GM18505 (cell line): ENCODE measurements at regions not wholly inside any gene's neighbourhood (a gene's known extent, or its start where the extent isn't known, plus 50 kb on each side); places are given as distances from the start of the nearest gene placed in this dataset.

Experiments used
- ATAC-seq: cut with Tn5 transposase; IDR thresholded peaks from one replicate; pipeline ENCODE4 v1.9.1; 2021; ENCODE audit not compliant: unreplicated experiment
- POLR2A ChIP-seq: IDR thresholded peaks from 4 replicates; pipeline ENCODE4 v1.6.1; 2011; ENCODE audit warnings: borderline replicate concordance; ENCODE audit not compliant: insufficient read depth, insufficient read length; ENCODE audit errors: extremely low read depth

DNA sequence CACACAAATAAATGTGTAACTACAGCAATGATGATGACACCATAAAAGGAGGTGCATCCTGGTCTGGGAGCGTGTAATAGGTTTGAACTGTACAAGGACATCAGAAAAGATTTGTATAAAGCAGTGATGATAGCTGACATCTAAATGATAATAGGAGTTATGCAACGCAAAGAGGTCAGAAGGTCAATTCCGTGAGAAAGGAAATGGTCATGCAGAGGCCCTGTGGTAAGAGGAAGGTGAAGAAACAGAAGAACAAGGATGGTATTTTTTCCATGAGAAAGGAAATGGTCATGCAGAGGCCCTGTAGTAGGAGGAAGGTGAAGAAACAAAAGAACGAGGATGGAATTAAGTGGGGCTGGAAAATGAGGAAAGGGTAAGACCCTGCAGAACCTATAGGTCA, 106.7 kb upstream of the TMPO start:
- ATAC-seq, result no peak
- TF ChIP-seq POLR2A, result no peak

DNA sequence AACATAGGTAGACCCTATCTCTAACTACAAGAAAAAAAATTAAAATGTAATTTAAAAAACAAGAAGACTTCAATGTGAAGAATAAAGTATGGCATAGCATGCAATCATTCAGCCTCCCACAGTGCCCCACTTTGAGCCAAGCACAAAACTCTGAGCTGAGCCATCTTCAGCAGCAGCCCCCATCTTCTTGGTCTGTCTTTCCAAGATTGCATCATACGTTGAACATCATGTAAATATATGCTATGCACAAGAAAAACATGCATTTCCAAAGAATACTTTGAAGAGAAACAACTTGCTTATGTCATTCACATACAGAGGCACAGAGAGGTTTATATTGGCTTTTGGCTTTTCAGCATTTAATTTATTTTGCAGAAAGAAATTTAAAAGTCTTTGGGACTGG, 105.8 kb upstream of the TMPO start:
- no peak for ATAC-seq
- TF ChIP-seq POLR2A, result no peak

DNA sequence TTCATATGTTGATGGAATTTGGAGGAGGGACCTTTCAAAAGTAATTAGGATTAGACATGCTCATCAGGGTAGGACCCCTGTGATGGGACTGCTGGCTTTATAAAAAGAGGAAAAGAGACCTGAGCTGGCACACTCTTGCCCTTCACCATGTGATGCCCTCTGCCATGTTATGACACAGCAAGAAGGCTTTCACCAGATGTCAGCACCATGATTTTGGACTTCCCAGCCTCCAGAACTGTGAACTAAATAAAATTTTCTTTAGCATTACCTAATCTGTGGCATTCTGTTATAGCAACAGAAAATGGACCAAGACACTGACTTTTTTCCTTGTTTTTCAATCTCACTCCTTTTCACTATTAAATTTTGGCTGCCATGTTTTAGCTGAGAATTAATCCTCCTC, 105.0 kb upstream of the TMPO start:
- no peak for TF ChIP-seq POLR2A
- ATAC-seq, result no peak

DNA sequence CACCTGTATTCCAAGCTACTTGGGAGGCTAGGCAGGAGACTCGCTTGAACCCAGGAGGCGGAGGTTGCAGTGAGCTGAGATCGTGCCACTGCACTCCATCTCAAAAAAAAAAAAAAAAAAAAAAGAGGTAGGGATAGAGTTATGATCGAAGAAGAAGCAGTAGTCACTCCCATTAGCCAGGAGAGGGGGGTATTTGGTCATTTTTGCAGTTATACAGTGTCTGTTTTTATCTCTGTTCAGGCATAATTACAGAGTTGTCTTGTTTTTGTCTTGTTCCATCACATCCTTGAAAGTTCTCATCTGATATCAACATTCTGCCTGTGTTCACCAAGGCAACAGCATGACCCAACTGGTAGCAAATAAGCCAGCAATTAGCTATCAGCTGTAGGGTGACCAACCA, 98.5 kb upstream of the TMPO start:
- no peak for ATAC-seq
- TF ChIP-seq POLR2A, result no peak

DNA sequence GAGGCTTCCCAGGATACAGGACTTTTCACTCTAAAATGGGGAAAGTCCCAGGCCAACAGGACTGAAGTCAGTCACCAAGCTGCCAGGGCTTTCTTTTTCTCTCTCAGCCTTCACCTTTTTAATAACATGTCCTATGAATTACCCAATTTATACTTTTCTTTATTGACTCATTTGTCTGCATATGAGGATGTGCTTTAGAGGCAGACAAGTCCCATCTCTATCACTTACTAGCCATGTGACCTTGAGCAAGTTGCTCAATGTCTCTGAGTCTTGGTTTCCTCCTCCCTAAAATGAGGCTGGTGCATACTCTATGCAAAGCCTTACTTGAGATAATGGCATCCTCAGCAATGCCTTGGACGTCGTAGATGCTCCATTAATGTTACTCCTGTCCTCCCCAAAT, 98.1 kb upstream of the TMPO start:
- no peak for ATAC-seq

DNA sequence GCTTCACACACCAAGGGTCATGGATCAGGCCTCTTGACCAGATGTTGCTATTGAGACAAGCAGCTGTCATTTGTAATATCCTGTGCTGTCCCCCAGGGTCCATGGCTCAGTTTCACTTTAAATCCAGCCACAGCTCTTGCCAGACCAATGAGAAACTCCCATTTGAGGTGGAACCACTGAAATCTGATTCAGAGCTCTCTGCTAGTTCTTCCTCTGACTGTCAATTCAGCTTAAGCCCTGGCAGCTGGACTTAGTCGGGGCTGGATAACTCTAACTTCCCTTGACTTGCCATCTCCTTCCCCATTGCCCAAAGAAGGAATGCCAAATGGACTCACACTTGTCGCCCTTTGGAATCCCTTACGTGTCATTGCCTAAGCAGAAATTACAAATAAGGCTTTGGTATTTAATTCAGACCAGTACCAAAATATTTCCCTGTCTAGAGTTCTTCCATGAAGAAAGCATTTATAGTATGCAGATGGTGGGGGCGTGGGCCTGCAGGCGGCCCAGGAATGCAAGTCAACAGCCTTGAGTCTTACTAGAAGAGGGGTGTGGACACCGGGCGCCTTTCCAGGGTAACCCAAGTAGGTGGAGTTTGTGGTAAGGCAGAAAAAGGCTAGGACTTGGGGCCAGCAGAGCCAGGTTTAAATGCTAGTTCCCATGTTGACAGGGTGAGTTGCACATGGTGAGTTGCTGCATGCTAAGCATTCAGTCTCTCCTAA, 96.9 kb upstream of the TMPO start:
- peak; percentile 58 for ATAC-seq
- no peak for TF ChIP-seq POLR2A

More for the DNA sequence above, 98.1 kb upstream of the TMPO start:
- TF ChIP-seq POLR2A, result no peak

DNA sequence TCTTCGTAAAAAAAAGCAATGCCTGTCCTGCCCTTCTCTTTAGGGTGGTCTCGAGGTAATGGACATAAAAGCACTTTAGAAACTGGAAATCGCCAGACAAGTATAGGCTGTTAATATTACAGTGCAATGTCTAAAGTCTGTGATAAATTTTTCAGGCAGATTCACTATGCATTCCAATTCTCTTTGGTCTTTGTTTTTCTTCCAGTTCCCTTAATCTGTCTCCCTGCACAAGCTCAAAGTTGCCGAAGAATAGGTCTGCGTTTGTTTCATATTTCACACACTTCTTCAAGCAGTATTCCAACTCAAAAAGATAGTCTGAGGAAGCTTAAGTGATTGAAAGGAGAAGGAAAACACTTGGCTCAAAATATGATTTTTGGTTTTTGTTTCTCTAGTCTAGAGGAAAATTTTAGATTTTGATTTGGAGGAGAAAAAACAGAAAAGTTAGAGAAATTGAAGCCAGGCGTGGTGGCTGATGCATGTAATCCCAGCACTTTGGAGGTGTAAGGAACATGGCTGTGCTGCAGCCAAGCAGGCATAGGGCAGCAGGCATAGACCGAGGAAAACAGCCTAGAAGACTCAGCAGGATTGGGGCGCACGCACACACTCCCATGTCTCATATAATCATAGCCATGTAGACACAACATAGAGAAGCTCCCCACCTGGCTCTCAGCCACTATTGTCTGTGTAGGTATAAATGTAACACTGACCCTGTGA, 96.2 kb upstream of the TMPO start:
- no peak for ATAC-seq
- TF ChIP-seq POLR2A, result no peak

DNA sequence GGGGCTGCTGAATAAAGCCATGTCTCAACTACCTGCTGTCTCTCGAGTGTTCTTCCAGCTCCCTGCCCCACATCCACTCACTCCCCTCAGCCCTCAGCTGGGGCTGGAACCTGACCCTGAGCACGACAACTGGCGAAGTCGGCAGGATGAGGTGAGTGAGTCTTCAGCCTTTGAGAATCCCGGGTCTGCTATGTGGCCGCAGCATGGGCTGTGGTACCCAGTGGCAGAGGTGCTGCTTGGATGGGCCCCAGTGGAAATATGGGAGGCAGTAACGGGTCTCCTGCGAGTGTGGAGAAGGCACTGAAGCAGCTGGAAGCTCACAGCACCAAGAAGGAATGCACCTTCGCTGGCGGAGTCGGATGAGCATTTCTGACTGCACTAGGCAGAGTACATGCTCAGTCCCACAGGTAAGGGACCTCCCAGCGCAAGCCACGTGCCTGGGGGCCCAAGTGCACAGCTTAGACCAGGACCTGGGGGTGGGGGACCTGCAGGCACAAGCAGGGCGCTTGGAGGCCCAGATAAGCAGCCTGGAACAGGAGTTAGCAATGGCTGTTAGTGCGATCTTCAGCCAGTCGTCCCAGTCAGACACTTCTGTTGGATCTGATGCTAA, 95.5 kb upstream of the TMPO start:
- ATAC-seq, result no peak

DNA sequence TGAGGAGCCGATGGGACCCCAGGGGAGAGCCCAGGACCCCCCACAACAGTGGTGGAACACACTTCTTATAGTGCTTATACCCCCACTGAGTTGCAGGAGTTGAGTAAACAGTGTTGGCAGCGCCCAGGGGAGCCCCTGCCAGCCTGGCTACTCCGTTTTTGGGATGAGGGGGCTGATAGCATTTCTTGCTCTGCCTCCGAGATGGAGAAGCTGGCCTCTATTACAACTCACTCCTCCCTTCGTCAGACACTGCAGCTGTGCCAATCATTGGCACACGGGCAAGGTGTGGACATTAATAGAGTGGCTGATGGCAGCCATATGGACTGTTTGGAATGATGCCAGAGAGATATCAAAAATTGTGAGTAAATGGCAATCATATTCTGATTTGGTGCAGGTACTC, 94.9 kb upstream of the TMPO start:
- no peak for ATAC-seq
- TF ChIP-seq POLR2A, result no peak

More for the DNA sequence above, 95.5 kb upstream of the TMPO start:
- TF ChIP-seq POLR2A, result no peak

DNA sequence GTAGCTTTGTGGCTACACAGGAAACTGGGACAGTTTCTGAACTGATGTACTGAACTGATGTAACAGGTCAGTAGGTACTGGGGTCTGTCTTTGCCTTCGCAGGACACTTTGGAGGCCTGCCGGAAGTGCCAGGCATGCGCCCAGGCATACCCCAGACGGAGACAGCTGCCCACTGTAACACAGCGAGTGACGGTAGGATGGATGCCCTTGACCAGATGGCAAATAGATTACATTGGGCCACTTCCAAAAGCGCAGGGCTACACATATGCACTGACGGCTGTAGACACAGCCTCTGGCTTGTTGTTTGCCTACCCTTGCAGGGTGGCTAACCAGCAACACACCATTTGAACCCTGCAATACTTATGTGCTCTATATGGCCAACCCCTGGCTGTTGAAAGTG, 94.1 kb upstream of the TMPO start:
- no peak for ATAC-seq
- no peak for TF ChIP-seq POLR2A

DNA sequence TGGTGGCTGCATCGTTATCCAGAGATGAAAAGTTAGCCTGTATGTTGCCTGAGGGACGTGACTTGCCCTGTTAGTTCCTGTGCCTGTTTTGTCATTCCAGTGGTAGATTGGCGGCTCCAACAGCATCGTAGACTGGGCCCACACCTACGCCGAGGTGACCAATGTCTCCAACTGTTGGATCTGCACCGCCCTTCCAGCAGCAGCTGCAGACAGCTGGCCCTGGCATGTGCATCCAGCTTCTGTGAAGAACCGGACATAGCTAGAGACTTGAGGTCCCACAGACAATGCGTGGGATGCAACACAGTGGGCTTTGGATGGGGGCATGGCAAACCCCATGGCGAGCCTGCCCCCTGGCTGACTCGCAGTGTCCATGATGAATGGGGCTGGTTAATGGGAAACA, 93.0 kb upstream of the TMPO start:
- ATAC-seq, result no peak
- TF ChIP-seq POLR2A, result no peak

DNA sequence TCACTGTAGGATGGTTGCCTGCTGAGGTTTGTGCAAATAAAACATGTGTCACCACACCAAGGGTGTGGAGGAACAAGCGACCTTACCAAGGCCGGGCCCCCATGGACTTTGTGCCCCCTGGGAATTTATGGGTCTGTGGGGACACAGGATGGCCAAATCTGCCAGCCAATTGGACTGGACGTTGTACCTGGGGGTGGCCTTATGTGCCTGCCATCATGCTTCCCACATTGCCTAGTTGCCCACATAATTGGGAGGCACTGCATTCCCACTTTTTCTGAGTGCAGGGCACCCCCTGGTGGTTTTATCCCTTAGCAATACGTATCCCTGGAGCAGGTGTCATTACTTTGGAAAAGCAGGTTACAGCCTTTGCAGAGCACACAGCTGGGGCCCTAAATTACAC, 92.6 kb upstream of the TMPO start:
- TF ChIP-seq POLR2A, result no peak
- ATAC-seq, result no peak

DNA sequence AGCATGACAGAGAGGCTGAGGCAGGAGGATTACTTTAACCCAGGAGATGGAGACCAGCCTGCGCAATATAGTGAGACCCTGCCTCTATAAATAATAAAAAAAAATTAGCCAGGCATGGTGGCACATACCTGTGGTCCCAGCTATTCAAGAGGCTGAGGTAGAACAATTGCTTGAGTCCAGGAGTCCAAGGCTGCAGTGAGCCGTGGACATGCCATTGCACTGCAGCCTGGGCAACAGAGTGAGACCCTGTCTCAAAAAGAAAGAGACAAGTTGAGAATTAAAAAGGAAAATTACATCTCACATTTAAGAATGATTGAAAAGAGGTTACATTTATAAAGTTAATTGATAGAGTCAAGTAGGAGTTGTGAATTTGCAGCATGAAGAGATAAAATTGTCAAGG, 91.4 kb upstream of the TMPO start:
- ATAC-seq, result no peak
- no peak for TF ChIP-seq POLR2A

DNA sequence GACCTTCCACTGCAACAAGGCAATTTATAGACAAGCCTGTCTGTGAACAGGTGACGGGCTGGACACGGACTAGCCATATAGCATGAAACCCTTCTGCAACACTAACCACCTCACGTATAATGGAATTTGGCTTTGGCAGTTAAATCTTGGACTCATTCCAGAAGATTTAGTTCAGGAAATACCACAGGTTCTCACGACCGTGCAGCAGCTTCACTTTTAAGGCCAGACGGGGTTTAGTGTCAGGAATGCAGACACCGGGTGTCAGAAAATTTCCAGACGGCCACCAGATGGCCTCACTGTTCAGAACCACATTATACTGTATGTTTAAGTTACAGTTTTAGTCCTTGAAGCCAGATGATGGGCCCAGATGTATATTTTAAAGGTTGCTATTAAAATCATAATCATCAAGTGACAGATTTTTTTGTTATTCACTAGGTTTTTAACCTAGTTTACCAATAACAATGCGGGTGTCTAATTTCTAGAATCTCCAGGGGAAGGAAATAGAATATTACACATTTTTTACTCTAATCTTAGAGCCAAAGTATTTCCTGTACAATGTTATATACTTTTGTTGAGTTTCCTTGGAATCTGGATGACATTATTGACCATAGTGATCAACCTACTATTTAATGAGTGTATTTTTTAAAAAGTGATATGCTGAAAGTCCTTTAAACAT, 90.5 kb upstream of the TMPO start:
- TF ChIP-seq POLR2A, result no peak
- ATAC-seq, result peak; percentile 82

DNA sequence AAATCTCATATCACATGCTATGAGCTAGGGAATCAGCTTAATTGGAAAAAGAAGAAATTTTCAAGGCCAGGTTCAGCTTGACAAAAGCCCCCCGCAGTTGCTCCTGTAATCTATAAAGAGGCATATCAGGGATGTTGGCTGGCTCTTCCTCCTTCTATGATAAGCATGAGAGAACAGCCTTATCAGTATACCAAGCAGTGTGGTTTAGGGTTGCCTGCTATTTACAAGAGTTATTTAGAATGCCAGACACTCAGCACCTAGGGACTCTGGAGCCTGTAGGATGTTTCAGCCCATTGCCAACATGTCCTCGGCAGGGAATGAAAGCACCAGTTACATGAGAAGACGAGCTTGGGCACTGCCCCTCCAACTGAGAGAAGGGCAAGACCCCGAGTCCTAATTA, 89.5 kb upstream of the TMPO start:
- no peak for ATAC-seq

More for the DNA sequence above, 89.5 kb upstream of the TMPO start:
- TF ChIP-seq POLR2A, result no peak
